Breast epithelium (tissue), 4 donors: ENCODE measurements at regions not wholly inside any gene's neighbourhood (a gene's known extent, or its start where the extent isn't known, plus 50 kb on each side); places are given as distances from the start of the nearest gene placed in this dataset.

Experiments used
- DNase-seq, 2 donors: peaks; one replicate each; pipeline ENCODE4 v3.0.0-alpha.2; 2019; ENCODE audit warnings: low spot score in 2 of 2
- H3K27ac ChIP-seq, 2 donors: fragments of 200-600 bp; sonication (generic) in 1 of 2; one replicate each; pipeline ENCODE4 v1.5.1; 2016 to 2019; ENCODE audit warnings: mild to moderate bottlenecking in 1 of 2
- H3K27me3 ChIP-seq, 2 donors: fragments of 200-600 bp; sonication (generic) in 1 of 2; one replicate each; pipeline versions ENCODE4 v1.5.1 to v1.6.0; 2017 to 2019; ENCODE audit warnings: control low read depth in 1 of 2, mild to moderate bottlenecking in 1 of 2
- H3K36me3 ChIP-seq: fragments of 200-600 bp; one replicate; pipeline ENCODE4 v1.5.1; 2019
- H3K4me1 ChIP-seq, 2 donors: fragments of 200-600 bp; sonication (generic); one replicate each; pipeline ENCODE4 v1.5.1; 2016 to 2019; ENCODE audit warnings: control low read depth in 1 of 2
- H3K4me3 ChIP-seq, 3 donors: fragments of 200-600 bp; sonication (generic); 1 replicate in 2 of 3; 2 replicates in 1 of 3; pipeline ENCODE4 v1.5.1; 2016 to 2019; ENCODE audit warnings: mild to moderate bottlenecking in 3 of 3, moderate library complexity in 2 of 3
- H3K9me3 ChIP-seq, 2 donors: fragments of 200-600 bp; sonication (generic) in 1 of 2; one replicate each; pipeline ENCODE4 v1.5.1; 2016 to 2019; ENCODE audit warnings: control low read depth in 1 of 2
- POLR2A ChIP-seq: fragments of 450-650 bp; IDR thresholded peaks from one replicate; pipeline ENCODE4 v1.6.1; 2016; ENCODE audit warnings: antibody characterized with exemption, mild to moderate bottlenecking, moderate library complexity
- POLR2AphosphoS5 ChIP-seq, 3 donors: sonication (generic); formaldehyde crosslinking; IDR thresholded peaks; one replicate each; pipeline ENCODE4 v1.6.1; 2017; ENCODE audit warnings: antibody characterized with exemption in 3 of 3
- intact Hi-C: fragments of 100-400 bp; cut with DNase I; formaldehyde crosslinking; loops from one replicate; pipeline ENCODE4 v1.15.1; 2023; ENCODE audit warnings: low total_unique reads
- TF ChIP-seq, protein P1 (sequence below), 3 donors: fragments of 450-650 bp; IDR thresholded peaks; one replicate each; pipeline ENCODE4 v1.5.1; 2016 to 2017; ENCODE audit warnings: antibody characterized with exemption in 3 of 3, mild to moderate bottlenecking in 3 of 3, moderate library complexity in 3 of 3

DNA sequence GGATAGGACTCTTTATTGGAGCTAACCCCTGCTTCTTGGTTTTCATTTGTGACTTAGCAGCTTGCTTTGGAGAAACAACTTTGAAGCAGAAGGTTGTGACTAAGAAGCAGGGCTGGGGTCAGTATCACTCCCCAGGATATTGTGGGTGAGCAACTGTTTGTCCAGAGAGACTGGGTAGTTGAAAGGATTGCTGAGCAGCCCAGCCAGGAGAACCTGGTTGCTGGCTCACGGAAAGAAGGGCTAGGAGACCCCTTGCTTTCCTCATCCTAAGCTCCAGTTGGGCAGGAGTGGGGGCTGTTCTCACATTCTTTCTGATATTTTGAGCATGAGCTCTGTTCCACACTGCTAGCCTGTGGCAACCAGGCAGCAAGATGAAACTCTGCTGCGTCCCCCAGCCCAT is 151.2 kb downstream of the CBLN1 start:
- intact Hi-C loops = no loop called here
- Histone ChIP-seq H3K27ac (no peak overlapping the region), H3K36me3 (no peaks in the 10 kb centered on the region), H3K27me3 (no peaks in the 10 kb centered on the region), H3K4me1 (no peaks in the 10 kb centered on the region), H3K4me3 (no peak overlapping the region), H3K9me3 (no peaks in the 10 kb centered on the region)
- DNase-seq = no peak
- no peak for TF ChIP-seq POLR2AphosphoS5 (IDR thresholded peaks at IDR 0.05)
- TF ChIP-seq POLR2A = no peak
- TF ChIP-seq, protein P1, sequence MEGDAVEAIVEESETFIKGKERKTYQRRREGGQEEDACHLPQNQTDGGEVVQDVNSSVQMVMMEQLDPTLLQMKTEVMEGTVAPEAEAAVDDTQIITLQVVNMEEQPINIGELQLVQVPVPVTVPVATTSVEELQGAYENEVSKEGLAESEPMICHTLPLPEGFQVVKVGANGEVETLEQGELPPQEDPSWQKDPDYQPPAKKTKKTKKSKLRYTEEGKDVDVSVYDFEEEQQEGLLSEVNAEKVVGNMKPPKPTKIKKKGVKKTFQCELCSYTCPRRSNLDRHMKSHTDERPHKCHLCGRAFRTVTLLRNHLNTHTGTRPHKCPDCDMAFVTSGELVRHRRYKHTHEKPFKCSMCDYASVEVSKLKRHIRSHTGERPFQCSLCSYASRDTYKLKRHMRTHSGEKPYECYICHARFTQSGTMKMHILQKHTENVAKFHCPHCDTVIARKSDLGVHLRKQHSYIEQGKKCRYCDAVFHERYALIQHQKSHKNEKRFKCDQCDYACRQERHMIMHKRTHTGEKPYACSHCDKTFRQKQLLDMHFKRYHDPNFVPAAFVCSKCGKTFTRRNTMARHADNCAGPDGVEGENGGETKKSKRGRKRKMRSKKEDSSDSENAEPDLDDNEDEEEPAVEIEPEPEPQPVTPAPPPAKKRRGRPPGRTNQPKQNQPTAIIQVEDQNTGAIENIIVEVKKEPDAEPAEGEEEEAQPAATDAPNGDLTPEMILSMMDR (IDR thresholded peaks at IDR 0.05) = no peak

DNA sequence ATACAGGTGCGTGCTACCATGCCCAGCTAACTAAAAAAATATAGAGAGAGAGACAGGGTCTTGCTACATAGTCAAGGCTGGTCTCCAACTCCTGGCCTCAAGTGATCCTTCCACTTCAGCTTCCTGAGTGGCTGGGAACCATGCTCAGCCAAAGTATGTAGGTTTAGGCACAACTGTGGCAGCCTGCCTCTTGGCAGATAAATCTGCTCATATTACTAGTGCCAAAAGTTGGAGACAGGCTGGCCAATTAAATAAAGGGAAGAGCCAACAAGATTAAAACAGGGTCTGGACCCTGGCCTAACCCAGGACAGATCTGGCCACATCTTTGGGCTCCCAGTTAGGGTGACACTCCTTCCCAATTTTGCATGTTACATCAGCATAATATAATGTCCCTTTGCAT is 151.7 kb downstream of the CBLN1 start:
- H3K4me3 ChIP-seq = no peak overlapping the region
- no peak overlapping the region for H3K27ac ChIP-seq
- H3K9me3 ChIP-seq = no peaks in the 10 kb centered on the region
- TF ChIP-seq, protein P1 (IDR thresholded peaks at IDR 0.05) = no peak
- TF ChIP-seq POLR2A (no peak), POLR2AphosphoS5 (IDR thresholded peaks at IDR 0.05) (no peak)
- intact Hi-C loops = no loop called here
- H3K4me1 ChIP-seq = no peaks in the 10 kb centered on the region
- no peaks in the 10 kb centered on the region for H3K36me3 ChIP-seq
- H3K27me3 ChIP-seq = no peaks in the 10 kb centered on the region
- DNase-seq = no peak

DNA sequence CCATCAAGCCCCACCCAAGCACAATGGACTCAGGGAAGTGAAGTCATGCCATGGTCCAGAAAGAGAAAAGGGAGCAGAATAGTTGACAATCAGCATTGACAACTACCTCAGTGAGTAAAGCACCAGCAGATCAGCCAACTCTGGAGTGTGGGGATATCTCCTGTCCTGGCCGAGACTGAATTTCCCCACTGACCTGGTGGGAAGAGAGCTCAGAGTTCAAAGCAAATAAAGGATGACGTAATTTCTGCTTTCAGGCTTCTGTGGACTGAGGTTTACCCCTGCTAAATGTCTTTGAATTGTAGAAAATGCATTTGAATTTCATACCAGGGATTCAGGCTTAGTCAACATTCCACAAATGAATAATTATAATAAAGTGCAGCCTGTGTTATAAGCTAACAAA is 152.9 kb downstream of the CBLN1 start:
- no peaks in the 10 kb centered on the region for H3K36me3 ChIP-seq
- TF ChIP-seq POLR2A (no peak), POLR2AphosphoS5 (IDR thresholded peaks at IDR 0.05) (no peak)
- TF ChIP-seq, protein P1 (IDR thresholded peaks at IDR 0.05) = no peak
- no peaks in the 10 kb centered on the region for H3K4me1 ChIP-seq
- DNase-seq = no peak
- no peaks in the 10 kb centered on the region for H3K9me3 ChIP-seq
- H3K27ac ChIP-seq = no peak overlapping the region
- H3K27me3 ChIP-seq = no peaks in the 10 kb centered on the region
- intact Hi-C loops = no loop called here
- no peak overlapping the region for H3K4me3 ChIP-seq

DNA sequence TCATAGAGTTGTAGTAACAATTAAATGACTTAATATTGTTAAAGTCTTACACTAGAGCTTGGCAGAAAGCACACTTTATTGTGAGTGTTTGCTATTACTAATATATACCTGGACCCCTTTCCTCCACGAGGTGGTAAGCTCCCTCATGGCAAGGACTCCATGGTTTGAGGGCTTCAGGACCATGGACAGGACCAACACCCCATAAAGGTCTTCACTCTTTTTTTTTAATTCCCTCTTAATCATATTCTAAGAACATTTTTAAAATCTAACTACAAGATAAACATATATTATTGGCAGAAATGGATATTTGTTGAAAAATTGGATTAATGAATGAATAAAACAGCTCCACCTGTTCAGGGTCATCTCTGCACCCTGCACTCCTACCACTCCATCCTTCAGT is 154.5 kb downstream of the CBLN1 start:
- intact Hi-C loops = no loop called here

DNA sequence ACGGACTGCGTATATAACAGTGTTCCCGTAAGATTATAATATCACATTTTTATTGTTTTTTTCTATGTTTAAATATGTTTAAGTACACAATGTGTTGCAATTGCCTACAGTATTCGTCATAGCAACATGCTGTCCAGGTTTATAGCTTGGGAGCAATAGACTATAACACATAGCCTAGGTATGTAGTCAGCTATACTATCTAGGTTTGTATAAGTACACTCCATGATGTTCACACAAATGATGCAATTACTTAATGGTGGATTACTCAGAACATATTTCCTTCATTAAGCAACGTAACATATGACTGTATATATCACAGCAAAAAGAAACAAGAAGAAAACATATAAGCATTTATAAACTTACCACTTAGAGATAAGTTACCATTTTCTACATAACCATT is 160.0 kb downstream of the CBLN1 start:
- TF ChIP-seq, protein P1 (IDR thresholded peaks at IDR 0.05) = no peak
- TF ChIP-seq POLR2AphosphoS5 (IDR thresholded peaks at IDR 0.05) = no peak
- TF ChIP-seq POLR2A = no peak
- DNase-seq = no peak
- Histone ChIP-seq H3K27ac (no peak overlapping the region), H3K4me1 (no peaks in the 10 kb centered on the region), H3K36me3 (no peaks in the 10 kb centered on the region), H3K9me3 (no peaks in the 10 kb centered on the region), H3K4me3 (no peak overlapping the region), H3K27me3 (no peaks in the 10 kb centered on the region)
- intact Hi-C loops = no loop called here

More for the DNA sequence above, 154.5 kb downstream of the CBLN1 start:
- TF ChIP-seq, protein P1 (IDR thresholded peaks at IDR 0.05) = no peak
- no peak for TF ChIP-seq POLR2A
- no peak for TF ChIP-seq POLR2AphosphoS5 (IDR thresholded peaks at IDR 0.05)
- Histone ChIP-seq H3K36me3 (no peaks in the 10 kb centered on the region), H3K27me3 (no peaks in the 10 kb centered on the region), H3K4me1 (no peaks in the 10 kb centered on the region), H3K4me3 (no peak overlapping the region), H3K27ac (no peak overlapping the region), H3K9me3 (no peaks in the 10 kb centered on the region)
- no peak for DNase-seq
